SU-DHL-6 (cell line): ENCODE measurements at regions not wholly inside any gene's neighbourhood (a gene's known extent, or its start where the extent isn't known, plus 50 kb on each side); places are given as distances from the start of the nearest gene placed in this dataset.

Source experiments
- H2AFZ ChIP-seq: fragments of 200-600 bp; sonication (generic); 2 replicates; pipeline ENCODE4 v1.6.1; 2014; ENCODE audit warnings: low read depth, mild to moderate bottlenecking, moderate library complexity, mixed read lengths, antibody characterized with exemption, low read length; ENCODE audit not compliant: severe bottlenecking
- H3F3A ChIP-seq: fragments of 200-600 bp; shearing (Covaris generic); 2 replicates; pipeline ENCODE4 v1.6.0; 2016; ENCODE audit warnings: antibody characterized with exemption, mild to moderate bottlenecking; ENCODE audit not compliant: insufficient read depth
- H3K27ac ChIP-seq: fragments of 200-600 bp; sonication (generic); 2 replicates; pipeline ENCODE4 v1.5.1; 2016; ENCODE audit warnings: low read depth, mild to moderate bottlenecking, low read length, moderate library complexity, mixed read lengths
- H3K27me3 ChIP-seq: fragments of 200-600 bp; sonication (generic), shearing (Covaris generic); 2 replicates; pipeline ENCODE4 v1.6.0; 2014; ENCODE audit warnings: mild to moderate bottlenecking, low read length
- H3K36me3 ChIP-seq: fragments of 200-600 bp; sonication (generic); 2 replicates; pipeline ENCODE4 v1.6.1; 2014; ENCODE audit warnings: mild to moderate bottlenecking, low read length, mixed read lengths
- H3K4me2 ChIP-seq: fragments of 300-600, 200-600 bp; shearing (Covaris generic), sonication (generic); 2 replicates; pipeline ENCODE4 v1.6.0; 2014; ENCODE audit warnings: low read length, low read depth, mild to moderate bottlenecking; ENCODE audit not compliant: poor library complexity, severe bottlenecking
- H3K4me3 ChIP-seq: fragments of 200-600 bp; sonication (generic); 2 replicates; pipeline ENCODE4 v1.5.1; 2014; ENCODE audit warnings: antibody characterized with exemption, low read length, mild to moderate bottlenecking, mixed read lengths; ENCODE audit not compliant: insufficient read depth, poor library complexity, severe bottlenecking
- H3K79me2 ChIP-seq: fragments of 200-600 bp; sonication (generic); 2 replicates; pipeline ENCODE4 v1.6.1; 2014; ENCODE audit warnings: mild to moderate bottlenecking, low read length, moderate library complexity; ENCODE audit not compliant: insufficient read depth
- H3K9ac ChIP-seq: fragments of 200-600 bp; sonication (generic); 2 replicates; pipeline ENCODE4 v1.7.0; 2014; ENCODE audit warnings: mild to moderate bottlenecking, low read length
- H3K9me2 ChIP-seq: fragments of 200-600 bp; sonication (generic); replicated peaks from 2 replicates; pipeline ENCODE4 v1.6.1; 2014; ENCODE audit warnings: low read length; ENCODE audit not compliant: insufficient read depth
- H3K9me3 ChIP-seq: fragments of 200-600 bp; sonication (generic); 2 replicates; pipeline ENCODE4 v1.6.1; 2014; ENCODE audit warnings: low read length, mixed read lengths; ENCODE audit not compliant: insufficient read depth
- H4K20me1 ChIP-seq: fragments of 200-600 bp; sonication (generic); 2 replicates; pipeline ENCODE4 v1.6.1; 2014; ENCODE audit warnings: low read depth, mild to moderate bottlenecking, antibody characterized with exemption, low read length, moderate library complexity, mixed read lengths
- EZH2phosphoT487 ChIP-seq: fragments of 200-600 bp; sonication (generic), shearing (Covaris generic); conservative IDR thresholded peaks from 2 replicates; pipeline ENCODE4 v1.6.1; 2018; ENCODE audit warnings: mild to moderate bottlenecking, antibody characterized with exemption, low read length, moderate library complexity, mixed read lengths
- TF ChIP-seq, protein P1 (sequence below): fragments of 200-600 bp; sonication (generic); IDR thresholded peaks from one replicate; pipeline ENCODE4 v1.5.1; 2017; ENCODE audit warnings: antibody characterized with exemption, mild to moderate bottlenecking, low read length, moderate library complexity; ENCODE audit not compliant: insufficient read depth, poor library complexity, severe bottlenecking

DNA sequence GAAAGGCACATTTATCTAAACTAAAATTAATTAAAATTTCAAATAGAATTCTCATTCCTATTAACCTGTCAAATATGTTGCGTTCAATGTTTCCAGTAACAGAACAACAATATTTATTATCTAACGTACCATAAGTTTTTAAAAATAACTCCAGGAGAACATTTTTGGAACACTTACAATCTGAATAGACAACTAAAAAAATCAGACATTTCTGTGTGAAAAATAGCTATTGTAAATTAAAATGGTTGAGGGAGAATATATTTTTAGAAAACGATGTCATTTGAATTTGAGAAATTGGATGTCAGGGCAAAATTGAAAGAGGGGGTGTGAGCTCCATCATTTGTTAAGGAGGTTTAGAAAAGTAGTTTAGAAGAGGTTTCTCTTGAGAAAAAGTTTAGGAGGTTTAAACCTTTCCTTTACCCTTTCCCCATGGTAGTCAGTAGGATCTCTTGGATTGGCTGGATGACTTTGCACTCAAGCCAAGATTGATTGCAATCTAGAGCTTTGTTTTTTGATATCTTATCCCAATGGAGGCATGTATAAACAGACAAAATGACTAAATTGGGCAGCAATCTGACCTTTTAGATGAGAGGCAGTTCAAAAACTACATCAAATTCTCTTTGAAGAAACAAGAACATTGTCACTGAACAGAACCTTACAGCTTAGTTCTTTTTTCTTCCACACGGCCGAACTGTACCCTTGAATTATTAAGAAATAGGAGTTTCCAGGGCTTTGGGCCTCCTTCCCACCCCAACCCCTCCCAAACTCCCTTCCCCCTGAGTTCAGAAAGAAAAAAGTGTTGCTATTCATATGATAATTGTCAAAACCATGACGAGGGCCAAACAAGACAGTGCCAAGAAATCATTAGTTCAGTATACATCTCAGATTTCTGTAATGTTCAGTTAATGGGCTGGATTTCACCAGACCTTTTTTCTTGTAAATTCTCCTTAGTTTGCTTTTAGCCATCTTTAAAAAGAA lies 79.7 kb upstream of the CDIN1 start:
- TF ChIP-seq, protein P1, sequence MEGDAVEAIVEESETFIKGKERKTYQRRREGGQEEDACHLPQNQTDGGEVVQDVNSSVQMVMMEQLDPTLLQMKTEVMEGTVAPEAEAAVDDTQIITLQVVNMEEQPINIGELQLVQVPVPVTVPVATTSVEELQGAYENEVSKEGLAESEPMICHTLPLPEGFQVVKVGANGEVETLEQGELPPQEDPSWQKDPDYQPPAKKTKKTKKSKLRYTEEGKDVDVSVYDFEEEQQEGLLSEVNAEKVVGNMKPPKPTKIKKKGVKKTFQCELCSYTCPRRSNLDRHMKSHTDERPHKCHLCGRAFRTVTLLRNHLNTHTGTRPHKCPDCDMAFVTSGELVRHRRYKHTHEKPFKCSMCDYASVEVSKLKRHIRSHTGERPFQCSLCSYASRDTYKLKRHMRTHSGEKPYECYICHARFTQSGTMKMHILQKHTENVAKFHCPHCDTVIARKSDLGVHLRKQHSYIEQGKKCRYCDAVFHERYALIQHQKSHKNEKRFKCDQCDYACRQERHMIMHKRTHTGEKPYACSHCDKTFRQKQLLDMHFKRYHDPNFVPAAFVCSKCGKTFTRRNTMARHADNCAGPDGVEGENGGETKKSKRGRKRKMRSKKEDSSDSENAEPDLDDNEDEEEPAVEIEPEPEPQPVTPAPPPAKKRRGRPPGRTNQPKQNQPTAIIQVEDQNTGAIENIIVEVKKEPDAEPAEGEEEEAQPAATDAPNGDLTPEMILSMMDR: no peak
- Histone ChIP-seq H3K27me3 (no peaks in the 10 kb centered on the region), H3K36me3 (no peaks in the 10 kb centered on the region), H3K4me2 (no peak overlapping the region), H3K9me3 (no peaks in the 10 kb centered on the region), H3K4me3 (no peak overlapping the region), H3F3A (no peaks in the 10 kb centered on the region), H3K9ac (no peak overlapping the region), H4K20me1 (no peaks in the 10 kb centered on the region), H3K79me2 (no peaks in the 10 kb centered on the region), H3K9me2 (no peaks in the 10 kb centered on the region), H3K27ac (no peak overlapping the region), H2AFZ (no peak overlapping the region)

DNA sequence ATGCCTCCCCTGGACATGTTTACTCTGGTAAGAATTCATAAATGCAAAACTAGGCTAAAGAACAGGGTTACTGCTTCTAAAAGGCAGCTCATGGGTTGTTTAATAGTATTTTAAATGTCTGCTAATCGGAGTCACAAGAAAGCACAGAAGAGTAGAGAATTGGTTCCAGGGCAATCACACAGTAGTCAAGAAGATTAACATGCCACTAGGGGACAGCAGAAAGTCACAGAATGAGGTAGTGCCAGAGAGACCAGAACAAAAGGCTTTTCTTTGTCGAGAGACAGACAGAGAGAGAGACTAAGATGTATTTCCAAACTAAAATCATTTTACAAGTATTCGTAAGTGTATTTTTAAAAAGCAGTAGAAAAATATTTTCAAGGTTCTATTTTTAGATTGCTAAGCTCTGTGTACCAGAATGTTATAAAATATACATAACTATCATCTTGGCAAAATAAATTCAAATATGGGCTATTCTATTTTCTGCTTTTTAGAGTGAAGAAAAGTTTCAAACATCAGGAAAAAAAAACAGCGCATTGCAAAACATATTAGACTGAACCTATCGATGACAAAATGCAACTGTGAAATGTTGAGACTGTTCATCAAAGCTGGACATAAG lies 78.3 kb upstream of the CDIN1 start:
- Histone ChIP-seq H2AFZ (peak overlapping the region; percentile 63), H3K4me3 (no peak overlapping the region), H3F3A (no peaks in the 10 kb centered on the region), H3K9me2 (no peaks in the 10 kb centered on the region), H3K79me2 (no peaks in the 10 kb centered on the region), H3K9ac (no peak overlapping the region), H3K27me3 (no peaks in the 10 kb centered on the region), H3K9me3 (no peaks in the 10 kb centered on the region), H3K36me3 (no peaks in the 10 kb centered on the region), H3K27ac (no peak overlapping the region), H4K20me1 (no peaks in the 10 kb centered on the region), H3K4me2 (no peak overlapping the region)
- TF ChIP-seq EZH2phosphoT487: no peak
- TF ChIP-seq, protein P1: peak; percentile 44

DNA sequence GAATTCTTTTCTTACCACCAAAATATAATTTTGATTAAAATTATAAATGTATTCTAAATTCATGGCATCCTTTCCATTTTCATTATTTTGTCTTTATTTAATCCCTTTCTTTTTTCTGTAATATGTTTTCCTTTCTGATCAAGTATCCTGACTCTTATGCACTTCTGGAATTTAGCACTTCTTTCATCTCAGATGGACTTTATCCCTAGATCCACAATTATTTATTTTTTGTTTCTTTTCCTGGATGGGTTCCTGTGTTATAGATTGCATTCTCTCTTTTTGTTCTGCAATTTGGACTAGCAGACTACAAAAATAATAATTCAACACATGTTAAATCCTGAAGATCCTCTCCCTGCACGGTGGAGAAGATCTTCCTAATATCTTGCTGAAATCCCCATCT lies 76.9 kb upstream of the CDIN1 start:
- H3K9ac ChIP-seq: no peak overlapping the region
- no peaks in the 10 kb centered on the region for H3K9me2 ChIP-seq
- no peak overlapping the region for H2AFZ ChIP-seq
- H3K36me3 ChIP-seq: no peaks in the 10 kb centered on the region
- H3K27me3 ChIP-seq: no peaks in the 10 kb centered on the region
- H3K4me2 ChIP-seq: no peak overlapping the region
- H4K20me1 ChIP-seq: no peaks in the 10 kb centered on the region
- H3K9me3 ChIP-seq: no peaks in the 10 kb centered on the region
- TF ChIP-seq, protein P1: no peak
- TF ChIP-seq EZH2phosphoT487: no peak
- no peak overlapping the region for H3K27ac ChIP-seq
- H3F3A ChIP-seq: no peaks in the 10 kb centered on the region
- H3K4me3 ChIP-seq: no peak overlapping the region
- H3K79me2 ChIP-seq: no peaks in the 10 kb centered on the region
